ENCODE measurements at regions not wholly inside any gene's neighbourhood (a gene's known extent, or its start where the extent isn't known, plus 50 kb on each side); places are given as distances from the start of the nearest gene placed in this dataset.
"Not testable (repeated sequence)": the region's sequence is repeated elsewhere in the genome, so short reads cannot be mapped to it uniquely, and the experiment has no call there.

- no peak for DNase-seq (ENCODE audit: low read depth)
These were observed 125.7 kb downstream of the ZNF608 start for GRCh38 chr5:124620743-124621142.

GRCh38 chr5:124619121-124619520 is 127.3 kb downstream of the ZNF608 start:
- DNase-seq (ENCODE audit: low read depth) = no peak

DNA sequence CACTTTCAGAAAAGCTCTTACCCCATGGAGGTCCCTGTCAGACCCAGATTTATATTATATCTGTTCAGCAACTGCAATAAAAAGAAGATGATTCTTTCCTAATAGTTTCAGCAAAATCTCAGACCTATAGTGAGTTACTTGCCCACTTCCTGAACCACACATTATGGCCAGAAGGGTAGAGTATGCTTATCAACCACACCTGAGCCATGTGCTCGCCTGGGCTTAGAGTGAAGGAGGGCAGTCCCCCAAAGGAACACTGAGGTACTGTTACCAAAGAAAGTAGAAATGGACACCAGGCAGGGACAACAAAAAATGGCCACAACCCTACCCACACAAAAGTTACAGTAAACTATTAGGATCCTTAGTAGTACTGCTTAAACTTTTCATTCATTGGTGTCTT is 128.7 kb downstream of the ZNF608 start:
- no peak for DNase-seq (ENCODE audit: low read depth)

- no peak for DNase-seq (ENCODE audit: low read depth)
These were observed 131.5 kb downstream of the ZNF608 start for GRCh38 chr5:124614836-124615385.

DNA sequence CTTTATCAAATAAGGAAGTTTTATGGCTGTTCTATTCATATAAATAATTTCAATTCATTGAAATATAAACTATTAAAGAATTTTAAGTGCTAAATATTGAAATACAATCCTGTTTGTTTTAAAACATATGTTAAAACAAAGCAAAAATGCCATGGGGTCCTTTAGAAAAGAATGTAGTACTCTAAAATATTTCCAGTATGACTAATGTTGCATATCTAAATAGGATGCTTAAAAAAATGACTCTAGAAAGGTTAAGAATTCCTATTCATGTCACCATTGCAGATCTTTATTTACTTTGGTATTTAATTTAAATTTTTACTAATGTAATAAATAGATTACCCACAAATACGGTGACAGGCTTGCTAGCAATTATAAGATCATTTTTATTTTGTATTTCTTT is 132.3 kb downstream of the ZNF608 start:
- DNase-seq (ENCODE audit: low read depth) = no peak

GRCh38 chr5:124613273-124613953 is 133.0 kb downstream of the ZNF608 start:
- no peak for DNase-seq (ENCODE audit: low read depth)

- no peak for DNase-seq (ENCODE audit: low read depth)
These were observed 134.4 kb downstream of the ZNF608 start for GRCh38 chr5:124612023-124612422.

DNA sequence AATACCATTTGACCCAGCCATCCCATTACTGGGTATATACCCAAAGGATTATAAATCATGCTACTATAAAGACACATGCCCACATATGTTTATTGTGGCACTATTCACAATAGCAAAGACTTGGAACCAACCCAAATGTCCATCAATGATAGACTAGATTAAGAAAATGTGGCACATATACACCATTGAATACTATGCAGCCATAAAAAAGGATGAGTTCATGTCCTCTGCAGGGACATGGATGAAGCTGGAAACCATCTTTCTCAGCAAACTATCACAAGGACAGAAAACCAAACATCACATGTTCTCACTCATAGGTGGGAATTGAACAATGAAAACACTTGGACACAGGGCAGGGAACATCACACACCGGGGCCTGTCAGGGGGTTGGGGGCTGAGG is 135.2 kb downstream of the ZNF608 start:
- not testable (repeated sequence) for DNase-seq (ENCODE audit: low read depth)

GRCh38 chr5:124609685-124610084 is 136.8 kb downstream of the ZNF608 start:
- DNase-seq (ENCODE audit: low read depth) = not testable (repeated sequence)

DNA sequence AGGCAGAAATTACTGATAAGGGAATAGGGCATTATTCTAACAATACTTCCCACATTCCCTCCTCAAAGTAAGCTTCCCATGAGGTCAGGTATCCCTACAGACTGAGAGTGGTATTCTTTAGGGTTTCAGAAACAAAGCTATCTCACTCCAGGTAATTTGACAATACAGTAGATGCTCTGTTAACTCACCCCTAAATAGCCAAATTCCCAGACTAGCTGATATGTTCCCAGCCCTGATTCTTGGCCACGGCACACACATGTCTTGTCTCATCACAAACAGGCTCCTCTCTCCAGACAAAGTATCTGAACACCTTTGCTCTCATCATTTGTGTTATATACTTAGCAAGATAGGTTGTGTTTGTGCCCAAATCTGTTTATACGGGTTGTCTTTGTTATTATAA is 139.9 kb downstream of the ZNF608 start:
- DNase-seq (ENCODE audit: low read depth) = no peak

- no peak for DNase-seq (ENCODE audit: low read depth)
These were observed 140.3 kb downstream of the ZNF608 start for GRCh38 chr5:124606093-124606492.

- no peak for DNase-seq (ENCODE audit: low read depth)
These were observed 140.9 kb downstream of the ZNF608 start for GRCh38 chr5:124605541-124605940.

GRCh38 chr5:124604419-124604818 is 142.0 kb downstream of the ZNF608 start:
- DNase-seq (ENCODE audit: low read depth) = no peak

GRCh38 chr5:124602925-124603650 is 143.4 kb downstream of the ZNF608 start:
- no peak for DNase-seq (ENCODE audit: low read depth)

GRCh38 chr5:124599028-124599973 is 147.1 kb downstream of the ZNF608 start:
- no peak for DNase-seq (ENCODE audit: low read depth)

DNA sequence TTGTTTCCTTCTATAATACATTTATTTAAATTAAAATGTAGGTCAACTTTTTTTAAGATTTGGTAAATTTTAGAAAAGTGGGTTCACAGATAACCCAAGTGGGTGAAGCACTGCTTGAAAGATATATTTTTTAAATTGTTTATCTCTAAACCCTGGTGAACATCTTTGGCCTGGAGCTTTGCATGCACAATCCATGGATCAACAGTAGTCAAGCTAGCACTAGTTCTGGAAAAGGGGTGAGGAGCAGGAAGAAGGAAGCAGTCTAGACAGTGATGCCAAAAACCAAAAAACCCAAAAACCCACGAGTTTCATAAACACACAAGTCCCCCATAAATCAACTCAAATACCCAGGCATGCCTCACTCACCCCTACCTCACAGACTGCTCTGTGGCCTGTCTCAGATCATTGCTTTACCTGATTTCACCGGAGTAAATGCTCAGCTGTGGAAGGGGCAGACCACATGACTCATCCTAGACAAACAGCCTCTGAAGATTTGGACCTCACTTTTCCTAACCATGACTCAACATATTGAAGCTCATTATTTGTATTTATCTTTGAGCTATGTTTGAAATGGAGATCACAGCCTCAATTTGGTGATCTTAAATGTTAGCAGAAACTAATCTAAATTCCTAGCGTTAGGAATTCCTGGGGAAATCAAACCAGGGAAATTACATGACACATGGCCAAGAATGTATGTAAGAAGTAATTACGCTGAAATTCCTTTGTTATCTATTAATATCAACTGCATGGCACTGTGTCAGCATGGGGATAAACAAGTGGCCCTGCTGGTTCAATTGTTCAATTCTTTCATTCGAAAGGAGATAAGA is 149.6 kb downstream of the ZNF608 start:
- DNase-seq (ENCODE audit: low read depth) = peak; percentile 33

DNA sequence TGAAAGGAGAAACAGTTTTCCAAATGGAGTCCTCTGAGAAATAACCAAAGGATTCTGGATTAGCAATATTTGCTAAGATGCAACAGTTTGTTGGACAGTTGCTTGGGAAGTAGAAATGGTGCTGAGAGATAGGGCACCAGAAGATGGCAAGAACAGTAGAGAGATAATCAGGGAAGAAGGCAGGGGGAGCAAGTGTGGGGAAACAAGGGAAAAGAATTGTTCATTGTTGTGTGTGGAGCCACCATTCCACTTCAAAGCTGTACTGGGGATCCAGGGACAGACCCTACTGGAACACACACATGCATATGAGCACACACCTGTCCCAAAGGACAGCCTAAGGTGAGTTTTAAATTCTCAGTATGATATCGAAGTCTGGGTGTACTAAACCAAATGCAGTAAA is 152.5 kb downstream of the ZNF608 start:
- no peak for DNase-seq (ENCODE audit: low read depth)

DNA sequence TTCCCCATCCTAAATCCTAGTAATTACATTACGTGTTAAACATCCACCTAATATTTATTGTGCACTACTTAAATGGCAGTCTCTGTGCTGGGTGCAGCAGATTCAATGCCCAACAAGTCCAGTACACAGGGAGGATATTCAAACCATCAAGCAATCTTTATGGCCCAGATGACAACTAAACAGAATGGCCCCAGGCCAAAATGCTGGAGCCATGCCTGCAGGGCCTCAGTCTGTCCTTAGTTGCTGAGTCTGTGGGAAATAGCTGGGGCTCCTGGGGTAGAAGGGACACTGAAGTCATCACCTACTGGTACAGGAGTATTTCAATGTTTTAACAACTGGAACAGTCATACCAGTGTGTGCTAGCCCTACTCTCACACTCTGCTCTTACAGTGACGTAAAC is 153.5 kb downstream of the ZNF608 start:
- DNase-seq (ENCODE audit: low read depth) = no peak

GRCh38 chr5:124591583-124591982 is 154.9 kb downstream of the ZNF608 start:
- no peak for DNase-seq (ENCODE audit: low read depth)

- DNase-seq (ENCODE audit: low read depth) = no peak
These were observed 155.8 kb downstream of the ZNF608 start for GRCh38 chr5:124590686-124591085.

GRCh38 chr5:124587280-124587679 is 159.2 kb downstream of the ZNF608 start:
- no peak for DNase-seq (ENCODE audit: low read depth)

Measured in fibroblast of the conjunctiva (primary cell).